K562 (cell line): ENCODE measurements at regions not wholly inside any gene's neighbourhood (a gene's known extent, or its start where the extent isn't known, plus 50 kb on each side); places are given as distances from the start of the nearest gene placed in this dataset.

Experiments used
- ATAC-seq: fragments of 200-7000 bp; cut with Tn5 transposase; 3 replicates; pipeline ENCODE4 v1.9.1; 2020; ENCODE audit warnings: moderate library complexity
- BruUV-seq: library from RNA; stranded (reverse); fragments of 400-500 nt; replicated peaks from 2 replicates; lab custom pipeline; 2021; lab: Mats Ljungman, UMichigan
- CTCF ChIA-PET: fragments of 300-600 bp; formaldehyde crosslinking; extraction: SDS; loops from one replicate; lab custom pipeline; 2021; ENCODE audit warnings: low intra/inter-chr PET ratio; lab: Yijun Ruan, JAX
- POLR2A ChIA-PET: fragments of 300-600, 350-650 bp; sonication (Branson Sonifier 250); formaldehyde crosslinking; extraction: SDS; loops from one replicate; lab custom pipeline; 2021; ENCODE audit warnings: antibody characterized with exemption, inconsistent platforms; lab: Yijun Ruan, JAX
- DNase-seq, 4 experiments: peaks; one replicate each; pipeline versions ENCODE4 v3.0.0 to v3.0.0-alpha.2; 2011 to 2018; ENCODE audit warnings: low spot score in 3 of 4, mixed read lengths in 3 of 4; ENCODE audit errors: extremely low read depth in 1 of 4
- FAIRE-seq: peaks from 2 replicates; lab custom pipeline; 2011; peaks lifted over from hg19 to GRCh38; lab: Jason Lieb, UNC
- H2AFZ ChIP-seq: 2 replicates; pipeline ENCODE4 v1.6.0; 2011; ENCODE audit warnings: low read depth, low read length, control low read depth, inconsistent platforms
- H3K27ac ChIP-seq: fragments of 200-600 bp; 3 replicates; pipeline ENCODE4 v1.8.0; 2011; ENCODE audit warnings: low read depth, mild to moderate bottlenecking, control low read depth, inconsistent platforms, low read length, moderate library complexity, mixed read lengths; ENCODE audit errors: extremely low read depth
- H3K27me3 ChIP-seq, 2 experiments: fragments of 300-600 bp in 1 of 2; 2 replicates in 1 of 2; 3 replicates in 1 of 2; pipeline versions ENCODE4 v1.6.0 to v1.8.0; 2011; ENCODE audit warnings: inconsistent platforms in 2 of 2, low read length in 2 of 2, mild to moderate bottlenecking in 1 of 2, mixed read lengths in 1 of 2, moderate library complexity in 1 of 2; ENCODE audit not compliant: control insufficient read depth in 2 of 2, insufficient read depth in 2 of 2
- H3K36me3 ChIP-seq: fragments of 300-600 bp; 3 replicates; pipeline ENCODE4 v1.8.0; 2011; ENCODE audit warnings: mild to moderate bottlenecking, low read length, inconsistent platforms; ENCODE audit not compliant: control insufficient read depth, insufficient read depth
- H3K4me1 ChIP-seq, 2 experiments: fragments of 200-600 bp in 1 of 2; replicated peaks in 1 of 2; 2 replicates in 1 of 2; 3 replicates in 1 of 2; pipeline versions ENCODE4 v1.5.1 to v1.8.0; 2011; ENCODE audit warnings: inconsistent platforms in 2 of 2, low read length in 2 of 2, mild to moderate bottlenecking in 1 of 2, mixed read lengths in 1 of 2, moderate library complexity in 1 of 2; ENCODE audit not compliant: control insufficient read depth in 2 of 2, insufficient read depth in 2 of 2
- H3K4me2 ChIP-seq: 2 replicates; pipeline ENCODE4 v1.6.1; 2011; ENCODE audit warnings: low read length, control low read depth, inconsistent platforms, mixed read lengths; ENCODE audit not compliant: insufficient read depth
- H3K4me3 ChIP-seq: fragments of 200-600 bp; sonication (generic), shearing (Covaris generic); 2 replicates; pipeline ENCODE4 v1.5.1; 2016; ENCODE audit warnings: control low read depth, inconsistent platforms
- H3K79me2 ChIP-seq: fragments of 200-600 bp; 3 replicates; pipeline ENCODE4 v1.8.0; 2011; ENCODE audit warnings: low read length, inconsistent platforms; ENCODE audit not compliant: control insufficient read depth, insufficient read depth
- H3K9ac ChIP-seq, 2 experiments: 2 replicates each; pipeline versions ENCODE4 v1.6.0 to v1.6.1; 2011; ENCODE audit warnings: low read depth in 2 of 2, low read length in 2 of 2, control low read depth in 1 of 2, inconsistent platforms in 1 of 2, mild to moderate bottlenecking in 1 of 2, mixed read lengths in 1 of 2; ENCODE audit not compliant: insufficient read depth in 1 of 2
- H3K9me1 ChIP-seq: one replicate; pipeline ENCODE4 v1.6.0; 2011; ENCODE audit warnings: inconsistent platforms, mild to moderate bottlenecking, low read length, moderate library complexity; ENCODE audit not compliant: control insufficient read depth, insufficient read depth
- H3K9me3 ChIP-seq: replicated peaks from 2 replicates; pipeline ENCODE4 v1.5.1; 2011; ENCODE audit warnings: low read depth, low read length, inconsistent platforms; ENCODE audit not compliant: control insufficient read depth, insufficient read depth
- H4K20me1 ChIP-seq: replicated peaks from 2 replicates; pipeline ENCODE4 v1.6.1; 2011; ENCODE audit warnings: low read length, inconsistent platforms, mixed read lengths; ENCODE audit not compliant: control insufficient read depth, insufficient read depth
- CTCF ChIP-seq, 3 experiments: IDR thresholded peaks in 2 of 3; conservative IDR thresholded peaks in 1 of 3; 2 replicates each; pipeline ENCODE4 v1.5.1; 2011 to 2012; ENCODE audit warnings: low read length in 3 of 3, mild to moderate bottlenecking in 3 of 3, control low read depth in 2 of 3, improper control_type of control experiment in 1 of 3, inconsistent platforms in 1 of 3, low read depth in 1 of 3, mixed read lengths in 1 of 3, moderate library complexity in 1 of 3; ENCODE audit not compliant: insufficient read depth in 2 of 3
- ZBTB5 ChIP-seq: fragments of 450-650 bp; IDR thresholded peaks from 2 replicates; pipeline ENCODE4 v1.6.1; 2017; ENCODE audit warnings: antibody characterized with exemption
- WGBS: fragments of 100-300 bp; shearing (Covaris generic); methylation state at CpG from one replicate; pipeline ENCODE4 v1.1.6; 2016; ENCODE audit warnings: low coverage, mixed read lengths; ENCODE audit not compliant: insufficient coverage; ENCODE audit errors: missing lambda C conversion rate; 5-methylcytosine and 5-hydroxymethylcytosine counted together
- in situ Hi-C: fragments of 300-500 bp; cut with MboI; formaldehyde crosslinking; loops from 4 replicates; pipeline ENCODE4 v1.15.0; 2018; ENCODE audit warnings: inconsistent platforms, mixed read lengths
- intact Hi-C: fragments of 100-400 bp; cut with micrococcal nuclease; formaldehyde crosslinking; loops from 2 replicates; pipeline ENCODE4 v1.14.2; 2022

GRCh38 chr2:145801210-145801609 lies 1281.3 kb upstream of the ZEB2 start:
- Histone ChIP-seq H3K9me3 (no peaks in the 10 kb centered on the region), H3K36me3 (no peaks in the 10 kb centered on the region), H4K20me1 (no peaks in the 10 kb centered on the region), H2AFZ (no peak overlapping the region), H3K9ac (no peak overlapping the region), H3K4me2 (no peak overlapping the region), H3K79me2 (no peaks in the 10 kb centered on the region), H3K9me1 (no peaks in the 10 kb centered on the region), H3K4me3 (no peak overlapping the region), H3K27ac (no peak overlapping the region), H3K4me1 (no peaks in the 10 kb centered on the region), H3K27me3 (no peaks in the 10 kb centered on the region)
- ChIA-PET CTCF (no interaction called here), POLR2A (no interaction called here)
- intact Hi-C loops (no loop called here), in situ Hi-C loops (no loop called here)
- no peak for FAIRE-seq
- 80% methylated on average over 1 of the region's 1 CpG for WGBS
- no peak for TF ChIP-seq ZBTB5
- TF ChIP-seq CTCF (IDR thresholded peaks at IDR 0.05 in 2 of 3, conservative IDR thresholded peaks at IDR 0.05 in 1 of 3; ENCODE audit: insufficient read depth in 2 of 3, low read depth in 1 of 3, low read length in 3 of 3) = 0 out of 6 replicates have a peak, but pooled peaks of 1 of the 3 experiments have one; percentile 13
- peak; percentile 84 for ATAC-seq
- DNase-seq = no peak
- no TSS peak for BruUV-seq
